Motor neuron (in vitro differentiated cells): ENCODE measurements at regions not wholly inside any gene's neighbourhood (a gene's known extent, or its start where the extent isn't known, plus 50 kb on each side); places are given as distances from the start of the nearest gene placed in this dataset.

Experiments used
- ATAC-seq, 8 experiments: fragments of 200-7000 bp; cut with Tn5 transposase; replicated peaks in 6 of 8; 2 replicates each; pipeline ENCODE4 v1.8.0; 2021; ENCODE audit warnings: mild to moderate bottlenecking in 8 of 8, moderate library complexity in 8 of 8
- H3K27ac ChIP-seq, 2 donors: fragments of 250-450 bp; sonication (Bioruptor Pico); 2 replicates each; pipeline ENCODE4 v1.9.0; 2021; ENCODE audit warnings: antibody characterized with exemption in 2 of 2, mild to moderate bottlenecking in 2 of 2, moderate library complexity in 1 of 2
- H3K4me1 ChIP-seq, 2 donors: fragments of 250-450 bp; sonication (Bioruptor Pico); replicated peaks in 1 of 2; 2 replicates each; pipeline ENCODE4 v1.6.1; 2021; ENCODE audit warnings: antibody characterized with exemption in 2 of 2, mild to moderate bottlenecking in 2 of 2, moderate library complexity in 1 of 2
- H3K4me3 ChIP-seq, 5 donors: fragments of 250-450 bp; sonication (Bioruptor Pico); 2 replicates each; pipeline ENCODE4 v1.9.0; 2021; ENCODE audit warnings: antibody characterized with exemption in 5 of 5, mild to moderate bottlenecking in 5 of 5, moderate library complexity in 4 of 5
- WGBS, 10 experiments: fragments of 450-650 bp; shearing (Covaris generic); methylation state at CpG; one replicate each; pipeline ENCODE4 v1.0.0; 2022; 5-methylcytosine and 5-hydroxymethylcytosine counted together
- in situ Hi-C, 9 experiments: fragments of 400-800 bp; cut with MboI; loops; one replicate each; pipeline ENCODE4 v1.15.0; 2021; ENCODE audit warnings: low sequenced_read_pairs in 9 of 9, low pct_unique_long_range_greater_than_20kb in 2 of 9; ENCODE audit not compliant: unreplicated experiment in 9 of 9

GRCh38 chr15:95498961-95499360 is 831.5 kb upstream of the NR2F2 start:
- in situ Hi-C loops, result no loop called here
- H3K27ac ChIP-seq, result no peak overlapping the region
- H3K4me1 ChIP-seq, result no peaks in the 10 kb centered on the region
- ATAC-seq, result no peak
- no peak overlapping the region for H3K4me3 ChIP-seq

GRCh38 chr15:95499397-95499796 is 831.1 kb upstream of the NR2F2 start:
- Histone ChIP-seq H3K4me1 (no peaks in the 10 kb centered on the region), H3K4me3 (no peak overlapping the region), H3K27ac (no peak overlapping the region)
- ATAC-seq, result no peak
- 41 to 100% (median 93%) methylated on average over 2 to 3 of the region's 3 CpGs; no CpG with 5 or more reads in 5 of the 10 experiments for WGBS, 10 experiments
- in situ Hi-C loops, result no loop called here

- no peak for ATAC-seq
- Histone ChIP-seq H3K4me3 (no peak overlapping the region), H3K27ac (no peak overlapping the region), H3K4me1 (no peaks in the 10 kb centered on the region)
- in situ Hi-C loops, result no loop called here
Measured at GRCh38 chr15:95501865-95502264, 828.6 kb upstream of the NR2F2 start.

GRCh38 chr15:95503107-95503506 is 827.4 kb upstream of the NR2F2 start:
- ATAC-seq, result no peak
- Histone ChIP-seq H3K4me3 (no peak overlapping the region), H3K27ac (no peak overlapping the region), H3K4me1 (no peaks in the 10 kb centered on the region)
- WGBS, 10 experiments, result 0 to 100% (median 72%) methylated on average over 1 to 2 of the region's 2 CpGs; no CpG with 5 or more reads in 2 of the 10 experiments
- in situ Hi-C loops, result no loop called here

GRCh38 chr15:95503640-95504225 is 826.8 kb upstream of the NR2F2 start:
- in situ Hi-C loops, result no loop called here
- no peak for ATAC-seq
- no peak overlapping the region for H3K27ac ChIP-seq
- H3K4me3 ChIP-seq, result no peak overlapping the region
- WGBS, 10 experiments, result 52 to 100% (median 95%) methylated on average over 1 to 3 of the region's 3 CpGs
- H3K4me1 ChIP-seq, result no peaks in the 10 kb centered on the region

- ATAC-seq, result no peak
- Histone ChIP-seq H3K4me1 (no peaks in the 10 kb centered on the region), H3K4me3 (no peak overlapping the region), H3K27ac (no peak overlapping the region)
- in situ Hi-C loops, result no loop called here
Measured at GRCh38 chr15:95511671-95512070, 818.8 kb upstream of the NR2F2 start.

GRCh38 chr15:95512906-95513305 is 817.6 kb upstream of the NR2F2 start:
- in situ Hi-C loops, result no loop called here
- Histone ChIP-seq H3K27ac (no peak overlapping the region), H3K4me3 (no peak overlapping the region), H3K4me1 (no peaks in the 10 kb centered on the region)
- 8 to 100% (median 86%) methylated on average over 1 to 2 of the region's 2 CpGs for WGBS, 10 experiments
- ATAC-seq, result no peak

DNA sequence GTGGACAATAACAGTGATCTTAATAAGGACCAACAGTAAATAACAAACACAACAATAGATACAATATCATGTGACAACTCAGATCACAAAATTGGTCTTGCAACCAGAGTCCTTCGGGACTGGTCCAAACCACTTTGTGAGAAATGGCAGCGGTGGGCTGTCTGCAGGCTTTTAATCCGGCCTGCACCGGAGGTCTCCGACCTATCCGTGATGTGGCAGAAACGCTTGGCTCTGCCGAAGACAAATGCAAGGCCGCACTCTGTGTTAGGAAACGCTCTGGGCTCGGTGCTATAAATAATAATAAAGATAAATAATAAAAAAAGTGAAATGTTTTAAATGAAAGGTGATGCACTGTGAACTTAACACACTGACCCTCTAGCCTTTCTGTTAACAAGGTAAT is 810.6 kb upstream of the NR2F2 start:
- WGBS, 10 experiments, result 61 to 97% (median 83%) methylated on average over 1 to 10 of the region's 11 CpGs
- Histone ChIP-seq H3K4me3 (no peak overlapping the region), H3K4me1 (peaks cover 0 to 14% of the 10 kb centered on the region in 2 donors), H3K27ac (no peak overlapping the region)
- in situ Hi-C loops, result no loop called here
- peak in 5 of 8 experiments; percentile 15 to 88 (median 75) for ATAC-seq

DNA sequence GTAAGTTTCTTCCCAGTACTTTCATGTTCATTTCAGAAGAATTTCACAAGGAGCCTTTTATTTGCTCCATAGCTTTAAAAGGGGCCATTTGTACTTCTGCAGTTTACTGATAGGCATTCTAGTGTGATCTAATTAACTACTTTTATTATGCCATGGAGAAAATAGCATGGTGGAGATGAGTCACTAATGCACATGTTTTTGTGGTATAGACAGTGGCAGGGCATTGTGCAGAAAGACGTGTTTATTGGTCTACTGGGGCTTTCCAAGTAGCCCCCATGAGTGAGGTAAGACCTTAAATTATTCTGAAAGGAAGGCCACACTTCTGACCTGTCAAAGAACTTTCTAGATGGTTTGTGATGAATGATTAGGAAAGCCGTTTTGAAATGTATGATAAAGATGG is 810.0 kb upstream of the NR2F2 start:
- Histone ChIP-seq H3K27ac (no peak overlapping the region), H3K4me1 (peaks cover 0 to 14% of the 10 kb centered on the region in 2 donors), H3K4me3 (no peak overlapping the region)
- WGBS, 10 experiments, result 0 to 66% (median 39%) methylated on average over 1 to 2 of the region's 2 CpGs; no CpG with 5 or more reads in 4 of the 10 experiments
- ATAC-seq, result peak in 5 of 8 experiments; percentile 81 to 93 (median 83)
- in situ Hi-C loops, result no loop called here

DNA sequence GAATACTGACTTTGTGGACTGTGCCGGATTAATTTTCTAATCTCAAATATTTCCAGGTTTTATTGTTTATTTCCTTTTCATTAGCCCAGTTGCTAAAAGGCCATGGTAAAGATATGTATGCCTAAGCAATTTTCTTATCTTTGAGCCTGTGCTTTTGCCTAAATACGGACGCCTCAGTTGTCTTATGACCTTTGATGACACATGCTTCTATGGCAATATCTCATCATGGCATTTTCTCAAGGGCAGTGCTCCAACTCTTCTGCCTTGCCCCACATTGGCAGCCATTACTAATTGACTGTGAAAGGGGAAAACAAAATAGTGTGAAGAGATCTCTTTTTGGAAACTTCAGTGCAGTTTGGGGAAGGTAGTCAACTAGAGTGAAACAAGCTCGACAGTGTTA is 809.6 kb upstream of the NR2F2 start:
- 10 to 100% (median 83%) methylated on average over 1 to 4 of the region's 4 CpGs; no CpG with 5 or more reads in 1 of the 10 experiments for WGBS, 10 experiments
- in situ Hi-C loops, result no loop called here
- peak in 3 of 8 experiments; percentile 7 to 8 (median 7) for ATAC-seq

DNA sequence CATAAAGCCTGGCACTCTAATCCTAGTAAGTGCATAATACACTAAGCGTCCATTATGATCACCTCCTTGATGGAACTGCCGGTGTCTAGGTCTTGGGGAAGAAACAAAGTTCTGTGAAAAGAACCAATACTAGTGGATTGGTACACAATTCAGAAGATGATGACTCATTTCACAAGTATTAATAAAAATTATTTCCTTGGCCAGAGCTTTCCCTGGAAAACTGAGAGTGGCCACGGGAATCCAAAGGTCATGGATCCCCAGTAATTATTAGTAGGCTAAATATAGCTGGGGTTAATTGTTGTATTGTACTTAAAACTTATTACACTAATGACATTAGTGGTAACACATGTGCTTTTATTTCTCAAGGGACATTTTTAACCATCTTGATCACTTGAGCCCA is 808.0 kb upstream of the NR2F2 start:
- Histone ChIP-seq H3K4me3 (no peak overlapping the region), H3K27ac (no peak overlapping the region), H3K4me1 (peaks cover 0 to 14% of the 10 kb centered on the region in 2 donors)
- ATAC-seq, result no peak
- WGBS, 10 experiments, result 20 to 100% (median 84%) methylated on average over 1 to 3 of the region's 3 CpGs; no CpG with 5 or more reads in 2 of the 10 experiments
- in situ Hi-C loops, result no loop called here

More for the DNA sequence above, 809.6 kb upstream of the NR2F2 start:
- Histone ChIP-seq H3K4me3 (no peak overlapping the region), H3K4me1 (peaks cover 0 to 14% of the 10 kb centered on the region in 2 donors), H3K27ac (no peak overlapping the region)

DNA sequence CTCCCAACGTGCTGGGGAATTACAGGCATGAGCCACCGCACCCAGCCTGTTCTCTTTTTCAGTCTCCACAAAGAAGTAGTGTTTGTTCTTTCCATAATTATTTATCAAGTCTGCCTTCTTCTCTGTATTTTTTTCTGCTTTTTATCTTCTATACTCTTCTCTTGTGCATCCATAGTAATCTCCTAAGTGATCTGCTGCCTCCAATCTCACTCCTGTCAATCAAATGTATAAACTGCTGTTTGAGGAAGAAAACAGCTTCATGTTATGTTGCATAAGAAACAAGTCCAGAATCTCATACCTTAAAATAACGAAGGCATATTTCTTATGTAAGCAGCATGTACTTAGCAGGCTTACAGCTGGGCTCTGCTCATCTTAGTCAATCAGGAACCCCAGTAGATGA is 801.6 kb upstream of the NR2F2 start:
- WGBS, 10 experiments, result 14 to 100% (median 90%) methylated on average over 1 to 3 of the region's 3 CpGs; no CpG with 5 or more reads in 3 of the 10 experiments
- in situ Hi-C loops, result no loop called here
- no peak overlapping the region for H3K4me3 ChIP-seq

GRCh38 chr15:95536638-95537037 is 793.9 kb upstream of the NR2F2 start:
- Histone ChIP-seq H3K4me1 (no peaks in the 10 kb centered on the region), H3K27ac (no peak overlapping the region)

More for the DNA sequence above, 801.6 kb upstream of the NR2F2 start:
- no peaks in the 10 kb centered on the region for H3K4me1 ChIP-seq
- ATAC-seq, result no peak
- H3K27ac ChIP-seq, result no peak overlapping the region

GRCh38 chr15:95538693-95539092 is 791.8 kb upstream of the NR2F2 start:
- H3K4me1 ChIP-seq, result no peaks in the 10 kb centered on the region
- in situ Hi-C loops, result no loop called here

More at GRCh38 chr15:95536638-95537037, 793.9 kb upstream of the NR2F2 start:
- in situ Hi-C loops, result no loop called here
- ATAC-seq, result no peak
- H3K4me3 ChIP-seq, result no peak overlapping the region
- WGBS, 10 experiments, result 75 to 100% (median 97%) methylated on average over 1 to 7 of the region's 11 CpGs; no CpG with 5 or more reads in 2 of the 10 experiments

More at GRCh38 chr15:95538693-95539092, 791.8 kb upstream of the NR2F2 start:
- Histone ChIP-seq H3K27ac (no peak overlapping the region), H3K4me3 (no peak overlapping the region)
- WGBS, 10 experiments, result 38 to 95% (median 88%) methylated on average over 2 to 5 of the region's 5 CpGs
- ATAC-seq, result no peak
